ENCODE measurements at regions not wholly inside any gene's neighbourhood (a gene's known extent, or its start where the extent isn't known, plus 50 kb on each side); places are given as distances from the start of the nearest gene placed in this dataset.
"Not testable (repeated sequence)": the region's sequence is repeated elsewhere in the genome, so short reads cannot be mapped to it uniquely, and the experiment has no call there.

GRCh38 chrX:40227125-40227524 lies 129.4 kb upstream of the BCOR start:
- no peak for DNase-seq

DNA sequence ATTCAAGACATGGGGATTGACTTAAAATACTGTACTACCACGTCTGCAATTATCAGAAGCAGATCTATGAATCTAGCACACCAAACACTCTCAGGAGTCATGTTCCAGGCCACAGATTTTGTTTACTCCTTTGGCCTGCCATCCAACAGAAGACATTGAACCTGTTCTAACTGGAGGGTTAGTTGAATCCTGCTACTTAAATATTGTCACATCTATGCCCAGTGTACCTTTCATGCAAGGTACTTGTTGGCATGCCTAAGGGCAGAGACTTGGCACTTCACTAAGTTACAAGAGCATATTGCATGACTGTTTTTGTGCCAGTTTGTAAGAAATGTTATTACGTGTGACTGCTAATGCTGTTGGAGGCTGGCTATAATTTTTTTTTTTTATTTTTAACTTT lies 126.9 kb upstream of the BCOR start:
- no peak for DNase-seq

- not testable (repeated sequence) for DNase-seq
These were observed 124.9 kb upstream of the BCOR start for GRCh38 chrX:40222612-40223011.

GRCh38 chrX:40213092-40213491 lies 115.3 kb upstream of the BCOR start:
- DNase-seq: no peak

GRCh38 chrX:40209951-40210617 lies 112.3 kb upstream of the BCOR start:
- no peak for DNase-seq

DNA sequence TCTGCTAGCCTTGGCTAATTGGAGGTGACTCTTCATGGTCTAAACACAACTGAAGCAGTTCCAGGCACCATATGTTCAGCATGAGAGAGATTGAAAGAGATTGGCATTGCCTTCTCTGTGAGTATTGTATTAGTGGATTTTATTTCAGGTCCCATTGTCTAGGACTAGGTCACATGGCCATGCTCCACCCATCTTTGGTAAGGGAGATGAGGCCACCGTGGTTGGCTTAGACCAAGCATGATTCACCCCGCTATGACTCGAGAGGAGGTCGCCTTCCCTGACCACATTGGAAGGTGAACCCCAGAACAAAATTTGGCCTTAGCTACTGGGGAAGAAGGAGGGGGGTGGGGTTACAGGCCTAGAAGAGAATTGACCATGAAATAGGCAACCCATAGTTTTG lies 109.9 kb upstream of the BCOR start:
- peak; percentile 20 for DNase-seq

DNA sequence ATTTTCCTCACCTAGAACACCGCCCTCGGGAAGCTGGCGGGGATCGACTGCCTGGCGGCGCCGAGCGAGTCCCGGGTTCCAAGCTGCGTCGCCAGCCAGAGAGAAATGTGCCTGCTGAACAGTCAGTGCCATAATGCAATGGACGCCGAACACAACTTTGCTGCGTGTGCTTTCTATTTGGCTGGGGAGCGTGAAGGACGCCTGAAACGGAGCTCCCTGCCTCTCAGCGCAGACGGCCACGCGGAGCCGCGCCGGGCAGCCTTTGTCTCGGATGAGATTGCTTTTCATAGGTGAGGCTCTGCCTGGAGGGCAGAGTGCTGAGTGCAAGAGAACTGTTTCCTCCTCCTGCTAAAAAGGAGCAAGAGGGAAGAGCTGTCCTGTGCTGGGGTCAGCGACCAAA lies 107.7 kb upstream of the BCOR start:
- no peak for DNase-seq

- peak; percentile 28 for DNase-seq
These were observed 104.7 kb upstream of the BCOR start for GRCh38 chrX:40202456-40202855.

- peak; percentile 20 for DNase-seq
These were observed 103.6 kb upstream of the BCOR start for GRCh38 chrX:40201329-40201885.

DNA sequence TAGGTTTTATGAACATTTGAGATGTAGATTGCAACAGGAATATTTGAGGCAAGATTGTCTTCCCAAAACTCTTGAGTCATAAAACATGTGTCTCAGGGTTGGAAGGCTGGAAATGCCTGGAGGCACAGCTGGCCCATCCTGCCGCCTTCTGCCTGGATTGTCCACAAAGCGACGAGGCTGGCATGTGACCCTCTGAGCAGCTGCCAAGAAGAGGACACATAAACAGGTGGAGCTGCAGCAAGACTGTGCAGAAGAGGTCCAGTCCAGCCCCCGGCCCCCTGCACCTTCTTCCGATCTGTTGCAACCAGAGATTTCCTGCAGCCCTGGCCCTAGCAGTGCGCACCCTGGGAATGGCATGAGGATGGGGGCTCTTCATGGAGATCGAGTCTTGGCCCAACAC lies 101.9 kb upstream of the BCOR start:
- DNase-seq: no peak

DNA sequence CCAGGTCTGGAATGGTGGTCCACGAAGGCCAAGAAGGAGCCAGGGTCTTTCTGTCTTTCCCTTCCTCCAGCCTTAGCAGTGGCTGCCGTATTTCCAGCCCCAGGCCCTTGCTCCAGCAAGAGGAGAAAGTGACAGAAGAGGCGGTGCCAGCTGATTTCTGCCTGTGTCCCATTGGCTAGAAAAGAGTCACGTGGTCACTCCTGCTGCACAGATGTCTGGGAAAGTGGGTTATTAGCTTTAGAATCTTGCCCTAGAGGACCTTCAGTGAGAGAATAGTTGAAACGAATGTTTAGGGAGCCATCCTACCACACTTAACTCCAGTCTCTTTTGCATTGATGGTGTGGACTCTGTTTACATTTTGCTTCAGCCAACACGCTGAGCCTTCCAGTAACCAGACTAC lies 99.3 kb upstream of the BCOR start:
- no peak for DNase-seq

- no peak for DNase-seq
These were observed 97.6 kb upstream of the BCOR start for GRCh38 chrX:40195368-40195767.

DNA sequence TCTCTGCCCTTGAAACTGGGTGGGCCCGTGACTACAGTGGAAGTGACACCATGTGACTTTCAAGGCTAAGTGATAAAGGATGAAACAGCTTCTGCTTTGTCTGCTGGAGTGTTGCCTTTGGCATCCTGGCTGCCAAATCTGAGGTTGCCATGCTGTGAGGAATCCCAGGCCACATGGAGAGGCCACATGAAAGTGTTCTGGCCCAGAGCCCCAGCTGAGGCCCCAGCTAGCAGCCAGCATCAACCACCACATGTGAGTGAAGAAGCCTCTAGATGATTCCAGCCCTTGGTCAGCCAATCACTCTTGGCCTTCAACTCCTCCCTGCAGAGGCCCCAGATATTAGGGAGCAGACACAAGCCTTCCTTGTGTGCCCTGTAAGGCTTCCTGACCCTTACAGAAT lies 94.4 kb upstream of the BCOR start:
- DNase-seq: no peak

GRCh38 chrX:40189637-40190036 lies 91.9 kb upstream of the BCOR start:
- DNase-seq: no peak

DNA sequence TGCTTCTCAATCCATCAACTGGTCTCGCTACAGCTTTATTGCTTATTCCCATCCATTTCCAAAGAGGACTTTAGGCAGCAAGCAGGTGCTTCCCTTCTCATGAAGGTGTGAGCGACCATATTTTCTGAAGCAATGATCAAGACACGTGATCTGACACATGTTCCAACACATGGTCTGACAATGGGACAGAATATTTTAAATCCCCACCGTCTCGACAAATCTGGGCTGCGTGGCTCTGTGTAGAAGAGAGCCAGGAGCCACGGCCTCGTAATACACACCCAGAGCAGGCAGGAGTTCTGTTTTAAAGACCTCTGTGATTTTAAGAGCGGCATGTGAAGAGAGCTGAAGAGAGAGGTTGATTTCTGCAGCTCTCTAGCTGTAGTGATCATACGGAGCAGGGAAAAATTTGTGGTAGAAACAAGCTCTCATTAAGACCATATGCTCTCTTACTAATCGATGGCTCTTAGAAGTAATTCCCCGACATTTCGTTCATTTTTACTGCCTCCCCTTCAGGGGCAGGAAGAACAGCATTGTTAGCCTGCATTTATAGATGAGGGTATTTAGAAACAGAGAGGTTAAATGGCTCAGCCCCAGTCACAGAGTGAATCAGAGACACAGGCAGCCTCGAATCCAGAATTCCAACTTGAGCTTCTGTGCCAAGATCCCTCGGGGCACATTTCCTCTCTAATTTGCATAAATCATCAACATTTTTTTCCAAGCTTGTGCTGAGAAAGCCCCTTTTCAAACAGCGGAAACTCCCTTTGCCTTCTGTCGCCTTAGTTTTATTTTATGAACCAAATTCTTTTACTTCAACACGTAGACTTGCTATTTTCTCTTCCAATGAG lies 91.0 kb upstream of the BCOR start:
- no peak for DNase-seq

DNA sequence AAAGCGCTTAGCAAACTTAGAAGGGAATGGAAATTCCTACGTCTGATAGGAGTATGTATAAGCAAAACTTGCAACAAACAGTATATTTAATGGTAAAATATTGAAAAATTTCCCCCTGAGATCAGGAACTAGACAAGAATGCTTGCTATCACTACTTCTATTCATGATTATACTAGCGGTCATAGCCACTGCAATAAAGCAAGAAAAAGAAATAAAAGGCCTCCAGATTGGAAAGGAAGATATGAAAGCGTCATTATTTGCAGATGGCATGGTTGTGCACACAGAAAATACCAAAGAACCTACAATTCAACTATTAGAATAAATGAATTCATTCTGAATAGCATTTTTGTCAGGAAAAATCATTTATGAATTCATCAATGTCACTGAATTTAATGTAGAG lies 87.2 kb upstream of the BCOR start:
- no peak for DNase-seq

GRCh38 chrX:40182615-40183014 lies 84.9 kb upstream of the BCOR start:
- DNase-seq: no peak

- DNase-seq: no peak
These were observed 84.3 kb upstream of the BCOR start for GRCh38 chrX:40182095-40182494.

DNA sequence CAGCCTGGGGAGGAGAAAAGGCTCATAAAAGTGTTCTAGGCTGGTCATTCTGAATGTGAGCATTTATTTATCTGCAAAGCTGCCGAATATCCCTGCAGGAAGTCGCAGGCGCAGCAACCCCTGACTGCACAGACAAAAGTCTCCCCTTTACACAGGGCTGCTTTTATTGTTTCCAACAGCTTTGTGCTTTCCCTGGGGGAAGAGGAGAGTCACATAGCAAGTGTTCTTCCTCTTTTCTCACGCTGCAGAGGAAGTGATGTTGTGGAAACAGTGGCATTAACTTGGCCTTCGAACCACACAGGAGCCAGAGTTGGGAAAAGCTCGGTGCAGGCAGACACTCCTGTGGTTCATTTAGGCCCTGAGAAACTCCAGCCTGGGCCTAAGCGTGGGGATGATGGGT lies 81.5 kb upstream of the BCOR start:
- no peak for DNase-seq

DNA sequence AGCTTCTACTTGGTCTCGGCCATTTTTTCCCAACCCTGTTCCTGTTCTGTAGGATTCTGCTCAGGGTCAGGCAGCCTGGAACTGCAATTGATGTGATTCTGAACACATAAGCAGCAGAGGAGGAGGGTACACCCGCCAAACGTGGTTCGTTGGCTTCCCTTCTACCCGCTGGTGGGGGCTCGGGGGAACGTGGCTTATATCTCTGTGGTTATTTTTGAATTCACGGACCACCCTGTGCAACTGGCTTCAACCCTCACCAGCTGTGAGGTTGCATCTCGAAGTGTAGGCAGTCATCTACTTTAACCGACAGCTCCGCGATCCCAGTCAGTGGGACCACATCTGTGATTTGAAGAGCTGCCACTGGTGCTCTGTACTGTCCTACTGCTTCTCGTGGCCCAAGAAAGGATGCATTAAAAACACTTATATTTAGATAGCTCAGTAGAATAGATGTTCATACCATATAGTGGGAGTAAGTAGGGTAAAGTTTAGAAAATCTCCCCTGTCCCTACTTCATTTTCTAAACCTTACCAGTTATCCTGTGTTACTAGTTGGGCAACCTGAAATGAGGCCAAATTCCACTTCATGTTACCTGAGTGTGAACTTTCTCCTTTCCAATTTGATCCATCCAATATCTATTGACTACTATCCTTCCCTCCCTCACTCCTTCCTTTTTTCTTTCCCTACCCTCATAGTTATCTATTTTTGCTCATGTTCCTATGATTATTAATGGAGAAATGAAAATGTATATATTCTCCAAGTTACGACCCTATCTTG lies 80.4 kb upstream of the BCOR start:
- DNase-seq: no peak

DNA sequence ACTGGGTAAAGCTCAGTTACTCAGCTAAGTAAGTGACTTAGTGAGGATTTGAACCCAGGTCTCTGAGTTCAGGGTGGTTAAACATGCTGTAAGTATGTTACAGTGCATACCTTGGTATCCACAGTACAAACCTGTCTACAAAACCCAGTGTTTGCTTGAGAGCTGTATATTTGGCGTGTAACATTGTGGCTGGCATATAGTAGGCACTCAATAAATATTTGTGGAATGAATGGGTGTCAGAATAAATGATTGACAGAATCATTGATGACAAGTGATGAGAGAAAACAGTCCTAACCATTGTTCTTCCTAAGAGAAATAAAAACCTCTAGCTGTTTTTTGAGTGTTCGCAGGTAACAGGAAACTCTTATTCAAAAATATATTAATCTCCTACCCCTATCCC lies 79.7 kb upstream of the BCOR start:
- no peak for DNase-seq

DNA sequence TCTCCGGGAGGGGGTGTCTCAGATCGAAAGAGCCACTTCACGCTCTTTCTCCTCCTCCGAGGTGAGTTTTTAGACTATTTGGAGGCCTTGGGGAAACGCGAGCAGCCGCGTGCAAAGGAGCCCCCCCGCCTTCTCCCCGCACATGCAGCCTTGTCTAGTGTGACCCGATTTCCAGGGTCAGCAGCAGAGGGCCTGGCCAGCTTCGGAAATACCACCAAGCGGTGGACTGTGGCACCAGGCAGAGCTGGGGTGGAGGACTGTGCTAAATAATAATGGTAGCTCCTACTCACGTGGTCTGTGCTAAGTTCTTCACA lies 79.3 kb upstream of the BCOR start:
- no peak for DNase-seq

DNA sequence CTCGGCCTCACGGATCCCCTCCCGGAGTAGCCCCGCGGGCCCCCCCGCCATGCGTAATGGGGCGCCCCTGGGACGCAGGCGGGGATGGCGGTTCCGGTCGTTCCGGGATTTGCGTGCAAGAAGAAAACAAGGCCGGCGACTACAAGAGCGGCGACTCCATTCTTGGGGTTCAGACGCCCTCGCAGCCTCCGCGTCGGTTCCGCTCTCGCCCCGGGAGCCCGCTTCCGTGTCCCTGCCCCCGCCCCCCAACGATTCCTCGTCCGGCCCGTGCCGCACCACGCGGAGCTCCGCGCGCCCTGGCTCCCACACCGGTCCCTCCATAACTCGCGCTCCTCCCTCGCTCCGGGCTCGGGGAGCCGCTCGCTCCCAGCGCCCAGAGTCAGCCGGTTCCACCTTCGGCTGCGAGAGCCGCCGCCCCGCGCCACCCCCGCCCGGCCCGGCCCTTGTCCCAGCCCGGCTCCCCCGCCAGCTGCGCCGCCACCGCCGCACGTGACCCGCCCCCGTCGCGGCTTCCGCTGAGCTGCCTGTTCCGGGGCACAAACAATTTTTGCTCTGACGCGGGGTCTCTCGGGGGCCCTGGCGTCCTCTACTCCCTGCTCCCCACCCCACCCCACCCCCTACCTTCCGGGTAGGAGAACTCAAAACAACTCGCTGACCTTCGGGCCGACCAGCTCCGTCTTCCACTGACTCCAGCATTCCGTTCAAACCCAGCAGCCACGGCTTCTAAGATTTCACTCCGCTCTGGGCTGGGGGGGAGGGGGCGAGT lies 78.8 kb upstream of the BCOR start:
- peak; percentile 81 for DNase-seq

Measured in CD4-positive, alpha-beta T cell treated with Interleukin-6 for 4 hours (primary cell).